HepG2 (cell line): ENCODE measurements at regions not wholly inside any gene's neighbourhood (a gene's known extent, or its start where the extent isn't known, plus 50 kb on each side); places are given as distances from the start of the nearest gene placed in this dataset.

Experiments
- ELF1 ChIP-seq: sonication (generic); formaldehyde crosslinking; IDR thresholded peaks from 2 replicates; pipeline ENCODE4 v1.4.0; 2020; ENCODE audit warnings: missing genetic modification reagents
- FOXO1 ChIP-seq: sonication (generic); formaldehyde crosslinking; IDR thresholded peaks from 2 replicates; pipeline ENCODE4 v1.4.0; 2020; ENCODE audit warnings: missing genetic modification reagents
- HMG20B ChIP-seq: conservative IDR thresholded peaks from 2 replicates; pipeline ENCODE4 v1.6.1; 2016; ENCODE audit warnings: missing genetic modification reagents, missing compliant biosample characterization
- MTF2 ChIP-seq: sonication (generic); formaldehyde crosslinking; IDR thresholded peaks from 2 replicates; pipeline ENCODE4 v1.5.0; 2020; ENCODE audit warnings: missing genetic modification reagents, borderline replicate concordance
- RAD51 ChIP-seq: fragments of 450-650 bp; IDR thresholded peaks from 2 replicates; pipeline ENCODE4 v1.6.1; 2016; ENCODE audit warnings: borderline replicate concordance
- RXRB ChIP-seq: IDR thresholded peaks from 2 replicates; pipeline ENCODE4 v1.6.1; 2016; ENCODE audit warnings: borderline replicate concordance, missing genetic modification reagents, missing compliant biosample characterization
- SATB2 ChIP-seq: sonication (generic); formaldehyde crosslinking; IDR thresholded peaks from 2 replicates; pipeline ENCODE4 v1.5.0; 2020; ENCODE audit warnings: missing genetic modification reagents
- SNRNP70 ChIP-seq: fragments of 200-400 bp; formaldehyde crosslinking; IDR thresholded peaks from 2 replicates; pipeline ENCODE4 v1.6.1; 2017; ENCODE audit warnings: mild to moderate bottlenecking, low read depth, low read length, moderate library complexity
- TCF7L2 ChIP-seq: IDR thresholded peaks from 2 replicates; pipeline ENCODE4 v1.6.1; 2011; ENCODE audit warnings: mild to moderate bottlenecking, low read depth, low read length, moderate library complexity
- TEAD2 ChIP-seq: sonication (generic); formaldehyde crosslinking; IDR thresholded peaks from 2 replicates; pipeline ENCODE4 v1.9.0; 2021; ENCODE audit warnings: missing genetic modification reagents
- TSC22D2 ChIP-seq: sonication (generic); formaldehyde crosslinking; IDR thresholded peaks from 2 replicates; pipeline ENCODE4 v1.5.1; 2020; ENCODE audit warnings: missing genetic modification reagents, mild to moderate bottlenecking, borderline replicate concordance
- U2AF2 ChIP-seq: fragments of 200-400 bp; formaldehyde crosslinking; IDR thresholded peaks from 2 replicates; pipeline ENCODE4 v1.6.1; 2017; ENCODE audit warnings: low read depth, mild to moderate bottlenecking, low read length
- ZMYM3 ChIP-seq: sonication (generic); formaldehyde crosslinking; IDR thresholded peaks from 2 replicates; pipeline ENCODE4 v1.5.1; 2020; ENCODE audit warnings: mild to moderate bottlenecking, missing genetic modification reagents
- ZNF441 ChIP-seq: sonication (generic); formaldehyde crosslinking; IDR thresholded peaks from 2 replicates; pipeline ENCODE4 v1.7.0; 2021; ENCODE audit warnings: missing genetic modification reagents, borderline replicate concordance
- ZNF460 ChIP-seq: sonication (generic); formaldehyde crosslinking; IDR thresholded peaks from 2 replicates; pipeline ENCODE4 v1.5.1; 2020; ENCODE audit warnings: missing genetic modification reagents, mild to moderate bottlenecking, borderline replicate concordance
- ZNF773 ChIP-seq: sonication (generic); formaldehyde crosslinking; IDR thresholded peaks from 2 replicates; pipeline ENCODE4 v1.4.0; 2020; ENCODE audit warnings: missing genetic modification reagents, borderline replicate concordance
- TF ChIP-seq, protein P1 (sequence below): sonication (generic); formaldehyde crosslinking; IDR thresholded peaks from 2 replicates; pipeline ENCODE4 v1.5.0; 2020; ENCODE audit warnings: missing genetic modification reagents
- TF ChIP-seq, protein P2 (sequence below): sonication (generic); formaldehyde crosslinking; IDR thresholded peaks from 2 replicates; pipeline ENCODE4 v1.4.0; 2020; ENCODE audit warnings: missing genetic modification reagents
- TF ChIP-seq, protein P3 (sequence below): sonication (generic); formaldehyde crosslinking; IDR thresholded peaks from 2 replicates; pipeline ENCODE4 v1.8.1; 2023; ENCODE audit warnings: mild to moderate bottlenecking, inconsistent platforms, moderate library complexity, missing genetic modification reagents, borderline replicate concordance
- TF ChIP-seq, protein P4 (sequence below): sonication (generic); formaldehyde crosslinking; IDR thresholded peaks from 2 replicates; pipeline ENCODE4 v1.9.0; 2022; ENCODE audit warnings: missing genetic modification reagents, mild to moderate bottlenecking, borderline replicate concordance

DNA sequence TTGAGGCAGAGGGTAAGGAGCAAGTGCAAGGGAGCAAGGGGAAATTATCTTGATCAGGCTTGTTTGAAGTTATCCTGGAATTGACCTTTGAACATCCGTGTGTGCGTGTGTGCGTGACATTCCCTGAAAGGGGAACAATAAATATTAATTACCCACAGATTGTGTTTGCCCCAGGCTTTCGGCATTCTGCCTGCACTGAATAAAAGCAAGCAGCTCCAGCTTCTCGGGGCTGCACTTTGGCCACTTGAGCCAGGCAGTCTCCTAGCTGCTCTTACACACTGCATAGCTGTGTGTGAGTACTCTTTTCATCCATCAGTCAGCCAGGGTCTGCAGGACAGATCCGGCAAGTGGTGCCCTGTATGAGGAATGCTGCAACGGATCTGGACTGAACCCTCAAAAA is 107.7 kb upstream of the BTN3A2 start (continued):
- TF ChIP-seq, protein P1, sequence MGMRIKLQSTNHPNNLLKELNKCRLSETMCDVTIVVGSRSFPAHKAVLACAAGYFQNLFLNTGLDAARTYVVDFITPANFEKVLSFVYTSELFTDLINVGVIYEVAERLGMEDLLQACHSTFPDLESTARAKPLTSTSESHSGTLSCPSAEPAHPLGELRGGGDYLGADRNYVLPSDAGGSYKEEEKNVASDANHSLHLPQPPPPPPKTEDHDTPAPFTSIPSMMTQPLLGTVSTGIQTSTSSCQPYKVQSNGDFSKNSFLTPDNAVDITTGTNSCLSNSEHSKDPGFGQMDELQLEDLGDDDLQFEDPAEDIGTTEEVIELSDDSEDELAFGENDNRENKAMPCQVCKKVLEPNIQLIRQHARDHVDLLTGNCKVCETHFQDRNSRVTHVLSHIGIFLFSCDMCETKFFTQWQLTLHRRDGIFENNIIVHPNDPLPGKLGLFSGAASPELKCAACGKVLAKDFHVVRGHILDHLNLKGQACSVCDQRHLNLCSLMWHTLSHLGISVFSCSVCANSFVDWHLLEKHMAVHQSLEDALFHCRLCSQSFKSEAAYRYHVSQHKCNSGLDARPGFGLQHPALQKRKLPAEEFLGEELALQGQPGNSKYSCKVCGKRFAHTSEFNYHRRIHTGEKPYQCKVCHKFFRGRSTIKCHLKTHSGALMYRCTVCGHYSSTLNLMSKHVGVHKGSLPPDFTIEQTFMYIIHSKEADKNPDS (CRISPR knock-in tag) = peak; percentile 62; the same call in 1 of the 2 replicates
- TF ChIP-seq RAD51 = no peak
- no peak; the same call in 1 of the 2 replicates for TF ChIP-seq HMG20B
- no peak for TF ChIP-seq ZNF773
- TF ChIP-seq SATB2 (CRISPR knock-in tag) = 0 out of 2 replicates have a peak, but pooled peaks have one; percentile 71
- TF ChIP-seq ZNF441 = no peak
- TF ChIP-seq ZNF460 (CRISPR knock-in tag) = no peak
- TF ChIP-seq, protein P2, sequence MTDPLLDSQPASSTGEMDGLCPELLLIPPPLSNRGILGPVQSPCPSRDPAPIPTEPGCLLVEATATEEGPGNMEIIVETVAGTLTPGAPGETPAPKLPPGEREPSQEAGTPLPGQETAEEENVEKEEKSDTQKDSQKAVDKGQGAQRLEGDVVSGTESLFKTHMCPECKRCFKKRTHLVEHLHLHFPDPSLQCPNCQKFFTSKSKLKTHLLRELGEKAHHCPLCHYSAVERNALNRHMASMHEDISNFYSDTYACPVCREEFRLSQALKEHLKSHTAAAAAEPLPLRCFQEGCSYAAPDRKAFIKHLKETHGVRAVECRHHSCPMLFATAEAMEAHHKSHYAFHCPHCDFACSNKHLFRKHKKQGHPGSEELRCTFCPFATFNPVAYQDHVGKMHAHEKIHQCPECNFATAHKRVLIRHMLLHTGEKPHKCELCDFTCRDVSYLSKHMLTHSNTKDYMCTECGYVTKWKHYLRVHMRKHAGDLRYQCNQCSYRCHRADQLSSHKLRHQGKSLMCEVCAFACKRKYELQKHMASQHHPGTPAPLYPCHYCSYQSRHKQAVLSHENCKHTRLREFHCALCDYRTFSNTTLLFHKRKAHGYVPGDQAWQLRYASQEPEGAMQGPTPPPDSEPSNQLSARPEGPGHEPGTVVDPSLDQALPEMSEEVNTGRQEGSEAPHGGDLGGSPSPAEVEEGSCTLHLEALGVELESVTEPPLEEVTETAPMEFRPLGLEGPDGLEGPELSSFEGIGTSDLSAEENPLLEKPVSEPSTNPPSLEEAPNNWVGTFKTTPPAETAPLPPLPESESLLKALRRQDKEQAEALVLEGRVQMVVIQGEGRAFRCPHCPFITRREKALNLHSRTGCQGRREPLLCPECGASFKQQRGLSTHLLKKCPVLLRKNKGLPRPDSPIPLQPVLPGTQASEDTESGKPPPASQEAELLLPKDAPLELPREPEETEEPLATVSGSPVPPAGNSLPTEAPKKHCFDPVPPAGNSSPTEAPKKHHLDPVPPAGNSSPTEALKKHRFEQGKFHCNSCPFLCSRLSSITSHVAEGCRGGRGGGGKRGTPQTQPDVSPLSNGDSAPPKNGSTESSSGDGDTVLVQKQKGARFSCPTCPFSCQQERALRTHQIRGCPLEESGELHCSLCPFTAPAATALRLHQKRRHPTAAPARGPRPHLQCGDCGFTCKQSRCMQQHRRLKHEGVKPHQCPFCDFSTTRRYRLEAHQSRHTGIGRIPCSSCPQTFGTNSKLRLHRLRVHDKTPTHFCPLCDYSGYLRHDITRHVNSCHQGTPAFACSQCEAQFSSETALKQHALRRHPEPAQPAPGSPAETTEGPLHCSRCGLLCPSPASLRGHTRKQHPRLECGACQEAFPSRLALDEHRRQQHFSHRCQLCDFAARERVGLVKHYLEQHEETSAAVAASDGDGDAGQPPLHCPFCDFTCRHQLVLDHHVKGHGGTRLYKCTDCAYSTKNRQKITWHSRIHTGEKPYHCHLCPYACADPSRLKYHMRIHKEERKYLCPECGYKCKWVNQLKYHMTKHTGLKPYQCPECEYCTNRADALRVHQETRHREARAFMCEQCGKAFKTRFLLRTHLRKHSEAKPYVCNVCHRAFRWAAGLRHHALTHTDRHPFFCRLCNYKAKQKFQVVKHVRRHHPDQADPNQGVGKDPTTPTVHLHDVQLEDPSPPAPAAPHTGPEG (CRISPR knock-in tag) = peak; percentile 28; the same call in 1 of the 2 replicates
- no peak for TF ChIP-seq ZMYM3 (CRISPR knock-in tag)
- no peak; the same call in 1 of the 2 replicates for TF ChIP-seq FOXO1 (CRISPR knock-in tag)
- TF ChIP-seq MTF2 (CRISPR knock-in tag) = no peak
- no peak for TF ChIP-seq TCF7L2
- no peak for TF ChIP-seq TSC22D2 (CRISPR knock-in tag)
- TF ChIP-seq, protein P3, sequence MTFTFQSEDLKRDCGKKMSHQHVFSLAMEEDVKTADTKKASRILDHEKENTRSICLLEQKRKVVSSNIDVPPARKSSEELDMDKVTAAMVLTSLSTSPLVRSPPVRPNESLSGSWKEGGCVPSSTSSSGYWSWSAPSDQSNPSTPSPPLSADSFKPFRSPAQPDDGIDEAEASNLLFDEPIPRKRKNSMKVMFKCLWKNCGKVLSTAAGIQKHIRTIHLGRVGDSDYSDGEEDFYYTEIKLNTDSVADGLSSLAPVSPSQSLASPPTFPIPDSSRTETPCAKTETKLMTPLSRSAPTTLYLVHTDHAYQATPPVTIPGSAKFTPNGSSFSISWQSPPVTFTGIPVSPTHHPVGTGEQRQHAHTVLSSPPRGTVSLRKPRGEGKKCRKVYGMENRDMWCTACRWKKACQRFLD (CRISPR knock-in tag) = no peak
- TF ChIP-seq U2AF2 = no peak
- TF ChIP-seq TEAD2 (CRISPR knock-in tag) = no peak
- no peak for TF ChIP-seq RXRB (CRISPR knock-in tag)
- TF ChIP-seq, protein P4, sequence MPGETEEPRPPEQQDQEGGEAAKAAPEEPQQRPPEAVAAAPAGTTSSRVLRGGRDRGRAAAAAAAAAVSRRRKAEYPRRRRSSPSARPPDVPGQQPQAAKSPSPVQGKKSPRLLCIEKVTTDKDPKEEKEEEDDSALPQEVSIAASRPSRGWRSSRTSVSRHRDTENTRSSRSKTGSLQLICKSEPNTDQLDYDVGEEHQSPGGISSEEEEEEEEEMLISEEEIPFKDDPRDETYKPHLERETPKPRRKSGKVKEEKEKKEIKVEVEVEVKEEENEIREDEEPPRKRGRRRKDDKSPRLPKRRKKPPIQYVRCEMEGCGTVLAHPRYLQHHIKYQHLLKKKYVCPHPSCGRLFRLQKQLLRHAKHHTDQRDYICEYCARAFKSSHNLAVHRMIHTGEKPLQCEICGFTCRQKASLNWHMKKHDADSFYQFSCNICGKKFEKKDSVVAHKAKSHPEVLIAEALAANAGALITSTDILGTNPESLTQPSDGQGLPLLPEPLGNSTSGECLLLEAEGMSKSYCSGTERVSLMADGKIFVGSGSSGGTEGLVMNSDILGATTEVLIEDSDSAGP (CRISPR knock-in tag) = no peak
- no peak for TF ChIP-seq ELF1 (CRISPR knock-in tag)
- TF ChIP-seq SNRNP70 = no peak
